ENCODE measurements at regions not wholly inside any gene's neighbourhood (a gene's known extent, or its start where the extent isn't known, plus 50 kb on each side); places are given as distances from the start of the nearest gene placed in this dataset.
"Not testable (repeated sequence)": the region's sequence is repeated elsewhere in the genome, so short reads cannot be mapped to it uniquely, and the experiment has no call there.

- DNase-seq = not testable (repeated sequence)
Observed at GRCh38 chr2:87695596-87696323, 52.1 kb upstream of the PLGLB2 start.

All from central memory CD4-positive, alpha-beta T cell (primary cell).